ENCODE measurements at regions not wholly inside any gene's neighbourhood (a gene's known extent, or its start where the extent isn't known, plus 50 kb on each side); places are given as distances from the start of the nearest gene placed in this dataset.

- H3K27ac ChIP-seq (ENCODE audit: low read length) = no peak overlapping the region
- no CpG with 5 or more reads among the region's 1 CpG for WGBS (ENCODE audit: insufficient coverage, low lambda C conversion rate)
These were observed 122.6 kb upstream of the PLXNC1 start for GRCh38 chr12:94025756-94026155.

GRCh38 chr12:94026596-94026995, 121.8 kb upstream of the PLXNC1 start:
- H3K27ac ChIP-seq (ENCODE audit: low read length) = no peak overlapping the region

More at GRCh38 chr12:94025756-94026155, 122.6 kb upstream of the PLXNC1 start:
- Histone ChIP-seq H3K9me3 (ENCODE audit: control insufficient read depth, low read depth, low read length) (no peaks in the 10 kb centered on the region), H3K36me3 (ENCODE audit: control insufficient read depth, insufficient read depth, low read length) (no peaks in the 10 kb centered on the region), H3K4me3 (ENCODE audit: low read length) (no peak overlapping the region), H3K27me3 (ENCODE audit: control insufficient read depth, insufficient read depth, low read length) (no peaks in the 10 kb centered on the region), H3K4me1 (ENCODE audit: control insufficient read depth, insufficient read depth, low read length) (no peaks in the 10 kb centered on the region)
- no peak for DNase-seq

GRCh38 chr12:94027561-94027960, 120.8 kb upstream of the PLXNC1 start:
- no peaks in the 10 kb centered on the region for H3K4me1 ChIP-seq (ENCODE audit: control insufficient read depth, insufficient read depth, low read length)
- H3K9me3 ChIP-seq (ENCODE audit: control insufficient read depth, low read depth, low read length) = no peaks in the 10 kb centered on the region
- H3K36me3 ChIP-seq (ENCODE audit: control insufficient read depth, insufficient read depth, low read length) = no peaks in the 10 kb centered on the region
- H3K27ac ChIP-seq (ENCODE audit: low read length) = no peak overlapping the region
- no peaks in the 10 kb centered on the region for H3K27me3 ChIP-seq (ENCODE audit: control insufficient read depth, insufficient read depth, low read length)
- H3K4me3 ChIP-seq (ENCODE audit: low read length) = no peak overlapping the region
- no CpG with 5 or more reads among the region's 3 CpGs for WGBS (ENCODE audit: insufficient coverage, low lambda C conversion rate)
- no peak for DNase-seq

More at GRCh38 chr12:94026596-94026995, 121.8 kb upstream of the PLXNC1 start:
- Histone ChIP-seq H3K27me3 (ENCODE audit: control insufficient read depth, insufficient read depth, low read length) (no peaks in the 10 kb centered on the region), H3K4me1 (ENCODE audit: control insufficient read depth, insufficient read depth, low read length) (no peaks in the 10 kb centered on the region), H3K4me3 (ENCODE audit: low read length) (no peak overlapping the region), H3K9me3 (ENCODE audit: control insufficient read depth, low read depth, low read length) (no peaks in the 10 kb centered on the region), H3K36me3 (ENCODE audit: control insufficient read depth, insufficient read depth, low read length) (no peaks in the 10 kb centered on the region)
- DNase-seq = no peak

- Histone ChIP-seq H3K27ac (ENCODE audit: low read length) (no peak overlapping the region), H3K36me3 (ENCODE audit: control insufficient read depth, insufficient read depth, low read length) (no peaks in the 10 kb centered on the region), H3K4me3 (ENCODE audit: low read length) (no peak overlapping the region), H3K27me3 (ENCODE audit: control insufficient read depth, insufficient read depth, low read length) (no peaks in the 10 kb centered on the region), H3K4me1 (ENCODE audit: control insufficient read depth, insufficient read depth, low read length) (peaks cover 4% of the 10 kb centered on the region), H3K9me3 (ENCODE audit: control insufficient read depth, low read depth, low read length) (no peaks in the 10 kb centered on the region)
- 76% methylated on average over 2 of the region's 2 CpGs for WGBS (ENCODE audit: insufficient coverage, low lambda C conversion rate)
- DNase-seq = no peak
These were observed 116.6 kb upstream of the PLXNC1 start for GRCh38 chr12:94031763-94032162.

- H3K4me1 ChIP-seq (ENCODE audit: control insufficient read depth, insufficient read depth, low read length) = peaks cover 4% of the 10 kb centered on the region
- no CpG with 5 or more reads among the region's 2 CpGs for WGBS (ENCODE audit: insufficient coverage, low lambda C conversion rate)
These were observed 116.0 kb upstream of the PLXNC1 start for GRCh38 chr12:94032368-94032767.

GRCh38 chr12:94033101-94033500, 115.3 kb upstream of the PLXNC1 start:
- Histone ChIP-seq H3K36me3 (ENCODE audit: control insufficient read depth, insufficient read depth, low read length) (no peaks in the 10 kb centered on the region), H3K4me1 (ENCODE audit: control insufficient read depth, insufficient read depth, low read length) (peaks cover 4% of the 10 kb centered on the region), H3K4me3 (ENCODE audit: low read length) (no peak overlapping the region), H3K9me3 (ENCODE audit: control insufficient read depth, low read depth, low read length) (no peaks in the 10 kb centered on the region), H3K27me3 (ENCODE audit: control insufficient read depth, insufficient read depth, low read length) (no peaks in the 10 kb centered on the region), H3K27ac (ENCODE audit: low read length) (no peak overlapping the region)
- DNase-seq = no peak
- 76% methylated on average over 2 of the region's 5 CpGs for WGBS (ENCODE audit: insufficient coverage, low lambda C conversion rate)

More at GRCh38 chr12:94032368-94032767, 116.0 kb upstream of the PLXNC1 start:
- Histone ChIP-seq H3K27me3 (ENCODE audit: control insufficient read depth, insufficient read depth, low read length) (no peaks in the 10 kb centered on the region), H3K27ac (ENCODE audit: low read length) (no peak overlapping the region), H3K36me3 (ENCODE audit: control insufficient read depth, insufficient read depth, low read length) (no peaks in the 10 kb centered on the region), H3K4me3 (ENCODE audit: low read length) (no peak overlapping the region), H3K9me3 (ENCODE audit: control insufficient read depth, low read depth, low read length) (no peaks in the 10 kb centered on the region)
- no peak for DNase-seq

GRCh38 chr12:94033784-94034183, 114.6 kb upstream of the PLXNC1 start:
- Histone ChIP-seq H3K9me3 (ENCODE audit: control insufficient read depth, low read depth, low read length) (no peaks in the 10 kb centered on the region), H3K27ac (ENCODE audit: low read length) (no peak overlapping the region), H3K36me3 (ENCODE audit: control insufficient read depth, insufficient read depth, low read length) (no peaks in the 10 kb centered on the region), H3K27me3 (ENCODE audit: control insufficient read depth, insufficient read depth, low read length) (no peaks in the 10 kb centered on the region), H3K4me3 (ENCODE audit: low read length) (no peak overlapping the region), H3K4me1 (ENCODE audit: control insufficient read depth, insufficient read depth, low read length) (peaks cover 4% of the 10 kb centered on the region)
- DNase-seq = peak; percentile 13 to 54

GRCh38 chr12:94037444-94037843, 110.9 kb upstream of the PLXNC1 start:
- DNase-seq = no peak
- no peak overlapping the region for H3K27ac ChIP-seq (ENCODE audit: low read length)

GRCh38 chr12:94038605-94039004, 109.8 kb upstream of the PLXNC1 start:
- H3K4me3 ChIP-seq (ENCODE audit: low read length) = no peak overlapping the region
- H3K9me3 ChIP-seq (ENCODE audit: control insufficient read depth, low read depth, low read length) = no peaks in the 10 kb centered on the region
- DNase-seq = no peak
- no peaks in the 10 kb centered on the region for H3K27me3 ChIP-seq (ENCODE audit: control insufficient read depth, insufficient read depth, low read length)
- peaks cover under 1% of the 10 kb centered on the region for H3K4me1 ChIP-seq (ENCODE audit: control insufficient read depth, insufficient read depth, low read length)
- WGBS (ENCODE audit: insufficient coverage, low lambda C conversion rate) = no CpG with 5 or more reads among the region's 2 CpGs
- no peaks in the 10 kb centered on the region for H3K36me3 ChIP-seq (ENCODE audit: control insufficient read depth, insufficient read depth, low read length)
- no peak overlapping the region for H3K27ac ChIP-seq (ENCODE audit: low read length)

More at GRCh38 chr12:94037444-94037843, 110.9 kb upstream of the PLXNC1 start:
- Histone ChIP-seq H3K27me3 (ENCODE audit: control insufficient read depth, insufficient read depth, low read length) (no peaks in the 10 kb centered on the region), H3K9me3 (ENCODE audit: control insufficient read depth, low read depth, low read length) (no peaks in the 10 kb centered on the region), H3K4me3 (ENCODE audit: low read length) (no peak overlapping the region), H3K36me3 (ENCODE audit: control insufficient read depth, insufficient read depth, low read length) (no peaks in the 10 kb centered on the region), H3K4me1 (ENCODE audit: control insufficient read depth, insufficient read depth, low read length) (peaks cover 4% of the 10 kb centered on the region)
- no CpG with 5 or more reads among the region's 4 CpGs for WGBS (ENCODE audit: insufficient coverage, low lambda C conversion rate)

GRCh38 chr12:94039199-94039840, 109.1 kb upstream of the PLXNC1 start:
- no peak overlapping the region for H3K4me3 ChIP-seq (ENCODE audit: low read length)
- H3K9me3 ChIP-seq (ENCODE audit: control insufficient read depth, low read depth, low read length) = no peaks in the 10 kb centered on the region
- no peaks in the 10 kb centered on the region for H3K27me3 ChIP-seq (ENCODE audit: control insufficient read depth, insufficient read depth, low read length)
- no peaks in the 10 kb centered on the region for H3K36me3 ChIP-seq (ENCODE audit: control insufficient read depth, insufficient read depth, low read length)
- no peak overlapping the region for H3K27ac ChIP-seq (ENCODE audit: low read length)
- no peak for DNase-seq
- no peaks in the 10 kb centered on the region for H3K4me1 ChIP-seq (ENCODE audit: control insufficient read depth, insufficient read depth, low read length)

- Histone ChIP-seq H3K27ac (ENCODE audit: low read length) (no peak overlapping the region), H3K4me1 (ENCODE audit: control insufficient read depth, insufficient read depth, low read length) (no peaks in the 10 kb centered on the region), H3K36me3 (ENCODE audit: control insufficient read depth, insufficient read depth, low read length) (no peaks in the 10 kb centered on the region), H3K4me3 (ENCODE audit: low read length) (no peak overlapping the region), H3K27me3 (ENCODE audit: control insufficient read depth, insufficient read depth, low read length) (no peaks in the 10 kb centered on the region), H3K9me3 (ENCODE audit: control insufficient read depth, low read depth, low read length) (no peaks in the 10 kb centered on the region)
- DNase-seq = no peak
- WGBS (ENCODE audit: insufficient coverage, low lambda C conversion rate) = 98% methylated on average over 5 of the region's 5 CpGs
These were observed 108.5 kb upstream of the PLXNC1 start for GRCh38 chr12:94039914-94040313.
